Neural cell (in vitro differentiated cells): ENCODE measurements at regions not wholly inside any gene's neighbourhood (a gene's known extent, or its start where the extent isn't known, plus 50 kb on each side); places are given as distances from the start of the nearest gene placed in this dataset.

ENCODE experiments used
- H2AFZ ChIP-seq: fragments of 200-600, 300-800 bp; sonication (generic), shearing (Covaris generic); 2 replicates; pipeline ENCODE4 v1.6.0; 2014; ENCODE audit warnings: low read depth, mild to moderate bottlenecking, antibody characterized with exemption, low read length, moderate library complexity
- H3F3A ChIP-seq: fragments of 200-600 bp; shearing (Covaris generic); 2 replicates; pipeline ENCODE4 v1.6.1; 2016; ENCODE audit warnings: mild to moderate bottlenecking, moderate library complexity, mixed read lengths, antibody characterized with exemption, low read length; ENCODE audit not compliant: insufficient read depth, poor library complexity, severe bottlenecking
- H3K27ac ChIP-seq: fragments of 200-600, 300-800 bp; sonication (generic), shearing (Covaris generic); 2 replicates; pipeline ENCODE4 v1.5.1; 2014; ENCODE audit warnings: mild to moderate bottlenecking, low read length, moderate library complexity
- H3K27me3 ChIP-seq: fragments of 300-800, 200-600 bp; sonication (generic), shearing (Covaris generic); 2 replicates; pipeline ENCODE4 v1.6.0; 2014; ENCODE audit warnings: mild to moderate bottlenecking, low read depth, low read length, moderate library complexity; ENCODE audit not compliant: insufficient read depth
- H3K36me3 ChIP-seq: fragments of 300-800, 200-600 bp; sonication (generic), shearing (Covaris generic); 2 replicates; pipeline ENCODE4 v1.5.1; 2014; ENCODE audit warnings: mild to moderate bottlenecking, antibody characterized with exemption, low read length, moderate library complexity; ENCODE audit not compliant: insufficient read depth
- H3K4me2 ChIP-seq: fragments of 300-800, 200-600 bp; sonication (generic), shearing (Covaris generic); 2 replicates; pipeline ENCODE4 v1.6.0; 2014; ENCODE audit warnings: mild to moderate bottlenecking, low read length
- H3K4me3 ChIP-seq: fragments of 300-800, 200-600 bp; sonication (generic), shearing (Covaris generic); 2 replicates; pipeline ENCODE4 v1.5.1; 2014; ENCODE audit warnings: mild to moderate bottlenecking, low read length, moderate library complexity
- H3K79me2 ChIP-seq: fragments of 200-600 bp; shearing (Covaris generic); replicated peaks from 2 replicates; pipeline ENCODE4 v1.6.0; 2014; ENCODE audit warnings: mild to moderate bottlenecking, low read length, moderate library complexity; ENCODE audit not compliant: insufficient read depth
- H3K9ac ChIP-seq: fragments of 300-800, 200-600 bp; sonication (generic), shearing (Covaris generic); 2 replicates; pipeline ENCODE4 v1.6.1; 2016; ENCODE audit warnings: mild to moderate bottlenecking, low read length, mixed read lengths
- H3K9me2 ChIP-seq: fragments of 200-600 bp; shearing (Covaris generic); 2 replicates; pipeline ENCODE4 v1.6.1; 2016; ENCODE audit warnings: mild to moderate bottlenecking, low read length, mixed read lengths; ENCODE audit not compliant: insufficient read depth
- H3K9me3 ChIP-seq: fragments of 200-600, 300-800 bp; sonication (generic), shearing (Covaris generic); 2 replicates; pipeline ENCODE4 v1.6.1; 2016; ENCODE audit warnings: mild to moderate bottlenecking, mixed run types, low read length, moderate library complexity, mixed read lengths
- H4K20me1 ChIP-seq: fragments of 200-600 bp; shearing (Covaris generic); 2 replicates; pipeline ENCODE4 v1.6.1; 2016; ENCODE audit warnings: mild to moderate bottlenecking, mixed run types; ENCODE audit not compliant: insufficient read depth
- EP300 ChIP-seq: fragments of 450-650 bp; conservative IDR thresholded peaks from 2 replicates; pipeline ENCODE4 v1.6.1; 2014; ENCODE audit warnings: antibody characterized with exemption, mild to moderate bottlenecking, moderate library complexity; ENCODE audit not compliant: poor library complexity, severe bottlenecking
- EZH2 ChIP-seq: fragments of 200-600, 300-800 bp; shearing (Covaris generic), sonication (generic); IDR thresholded peaks from 2 replicates; pipeline ENCODE4 v1.6.1; 2014; ENCODE audit warnings: antibody characterized with exemption, low read length, borderline replicate concordance, mild to moderate bottlenecking; ENCODE audit not compliant: insufficient read depth, poor library complexity, severe bottlenecking
- MXI1 ChIP-seq: fragments of 450-650 bp; conservative IDR thresholded peaks from 2 replicates; pipeline ENCODE4 v1.6.1; 2014; ENCODE audit warnings: antibody characterized with exemption, mild to moderate bottlenecking; ENCODE audit not compliant: poor library complexity, severe bottlenecking
- POLR2AphosphoS5 ChIP-seq: IDR thresholded peaks from 2 replicates; pipeline ENCODE4 v1.6.1; 2012
- RAD21 ChIP-seq: fragments of 450-650 bp; conservative IDR thresholded peaks from 2 replicates; pipeline ENCODE4 v1.6.1; 2014; ENCODE audit warnings: antibody characterized with exemption, mild to moderate bottlenecking, moderate library complexity
- SMC3 ChIP-seq: fragments of 450-650 bp; conservative IDR thresholded peaks from 2 replicates; pipeline ENCODE4 v1.6.1; 2014; ENCODE audit warnings: antibody characterized with exemption, mild to moderate bottlenecking, moderate library complexity; ENCODE audit not compliant: poor library complexity
- TAF1 ChIP-seq: IDR thresholded peaks from 2 replicates; pipeline ENCODE4 v1.6.1; 2012; ENCODE audit warnings: low read depth
- TF ChIP-seq, protein P1 (sequence below): IDR thresholded peaks from 2 replicates; pipeline ENCODE4 v1.6.1; 2012; ENCODE audit warnings: borderline replicate concordance
- TF ChIP-seq, protein P2 (sequence below): fragments of 450-650 bp; IDR thresholded peaks from 2 replicates; pipeline ENCODE4 v1.5.1; 2014; ENCODE audit warnings: antibody characterized with exemption, mild to moderate bottlenecking, moderate library complexity; ENCODE audit not compliant: poor library complexity, severe bottlenecking

DNA sequence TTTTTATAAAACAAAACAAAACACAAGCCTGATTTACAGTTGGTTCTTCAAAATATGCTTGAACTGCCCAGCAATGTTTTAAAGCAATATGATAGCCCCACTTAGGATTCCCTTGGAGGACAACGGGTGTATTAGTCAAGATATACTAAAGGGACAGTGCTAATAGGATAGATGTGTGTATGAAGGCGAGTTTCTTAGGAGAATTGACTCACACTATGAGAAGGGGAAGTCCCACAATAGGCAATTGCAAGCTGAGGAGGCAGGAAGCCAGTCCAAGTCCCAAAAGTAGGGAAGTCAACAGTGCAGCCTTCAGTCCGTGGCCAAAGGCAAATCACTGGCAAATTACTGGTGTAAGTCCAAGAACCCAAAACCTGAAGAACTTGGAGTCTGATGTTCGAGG, 167.9 kb downstream of the CBLN2 start:
- no peak overlapping the region for H3K4me3 ChIP-seq
- TF ChIP-seq SMC3 (no peak), TAF1 (no peak), MXI1 (no peak)
- TF ChIP-seq, protein P1, sequence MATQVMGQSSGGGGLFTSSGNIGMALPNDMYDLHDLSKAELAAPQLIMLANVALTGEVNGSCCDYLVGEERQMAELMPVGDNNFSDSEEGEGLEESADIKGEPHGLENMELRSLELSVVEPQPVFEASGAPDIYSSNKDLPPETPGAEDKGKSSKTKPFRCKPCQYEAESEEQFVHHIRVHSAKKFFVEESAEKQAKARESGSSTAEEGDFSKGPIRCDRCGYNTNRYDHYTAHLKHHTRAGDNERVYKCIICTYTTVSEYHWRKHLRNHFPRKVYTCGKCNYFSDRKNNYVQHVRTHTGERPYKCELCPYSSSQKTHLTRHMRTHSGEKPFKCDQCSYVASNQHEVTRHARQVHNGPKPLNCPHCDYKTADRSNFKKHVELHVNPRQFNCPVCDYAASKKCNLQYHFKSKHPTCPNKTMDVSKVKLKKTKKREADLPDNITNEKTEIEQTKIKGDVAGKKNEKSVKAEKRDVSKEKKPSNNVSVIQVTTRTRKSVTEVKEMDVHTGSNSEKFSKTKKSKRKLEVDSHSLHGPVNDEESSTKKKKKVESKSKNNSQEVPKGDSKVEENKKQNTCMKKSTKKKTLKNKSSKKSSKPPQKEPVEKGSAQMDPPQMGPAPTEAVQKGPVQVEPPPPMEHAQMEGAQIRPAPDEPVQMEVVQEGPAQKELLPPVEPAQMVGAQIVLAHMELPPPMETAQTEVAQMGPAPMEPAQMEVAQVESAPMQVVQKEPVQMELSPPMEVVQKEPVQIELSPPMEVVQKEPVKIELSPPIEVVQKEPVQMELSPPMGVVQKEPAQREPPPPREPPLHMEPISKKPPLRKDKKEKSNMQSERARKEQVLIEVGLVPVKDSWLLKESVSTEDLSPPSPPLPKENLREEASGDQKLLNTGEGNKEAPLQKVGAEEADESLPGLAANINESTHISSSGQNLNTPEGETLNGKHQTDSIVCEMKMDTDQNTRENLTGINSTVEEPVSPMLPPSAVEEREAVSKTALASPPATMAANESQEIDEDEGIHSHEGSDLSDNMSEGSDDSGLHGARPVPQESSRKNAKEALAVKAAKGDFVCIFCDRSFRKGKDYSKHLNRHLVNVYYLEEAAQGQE: no peak
- H3K9ac ChIP-seq: no peak overlapping the region
- H3K9me2 ChIP-seq: no peaks in the 10 kb centered on the region
- H3K27me3 ChIP-seq: no peaks in the 10 kb centered on the region
- H4K20me1 ChIP-seq: no peaks in the 10 kb centered on the region
- no peaks in the 10 kb centered on the region for H3K36me3 ChIP-seq
- H3K4me2 ChIP-seq: no peak overlapping the region
- no peak overlapping the region for H2AFZ ChIP-seq
- H3K79me2 ChIP-seq: no peaks in the 10 kb centered on the region
- no peak overlapping the region for H3K27ac ChIP-seq
- no peaks in the 10 kb centered on the region for H3K9me3 ChIP-seq
- no peaks in the 10 kb centered on the region for H3F3A ChIP-seq

DNA sequence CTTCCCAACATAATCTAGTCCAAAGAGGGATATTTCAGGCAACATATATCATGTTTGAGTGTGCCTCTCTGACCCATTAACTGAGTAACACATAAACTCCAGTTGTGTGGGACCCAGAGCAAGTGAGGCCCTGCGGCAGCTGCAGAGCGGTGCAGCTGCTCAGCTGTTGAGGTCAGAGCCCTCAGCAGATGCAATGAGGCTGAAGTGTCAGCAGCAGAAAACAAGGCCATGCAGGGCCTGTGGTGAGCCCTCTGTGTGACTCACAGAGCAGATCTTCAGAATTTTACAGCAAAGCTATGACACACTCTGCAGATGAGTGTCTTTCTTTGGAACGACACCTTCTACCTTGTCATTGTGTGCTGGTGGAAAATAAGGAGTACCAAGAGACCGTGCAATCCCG, 168.5 kb downstream of the CBLN2 start:
- no peak overlapping the region for H2AFZ ChIP-seq
- no peak overlapping the region for H3K4me2 ChIP-seq
- no peak for TF ChIP-seq EP300
- TF ChIP-seq MXI1: no peak
- TF ChIP-seq, protein P1: no peak
- no peak for TF ChIP-seq EZH2
- TF ChIP-seq, protein P2, sequence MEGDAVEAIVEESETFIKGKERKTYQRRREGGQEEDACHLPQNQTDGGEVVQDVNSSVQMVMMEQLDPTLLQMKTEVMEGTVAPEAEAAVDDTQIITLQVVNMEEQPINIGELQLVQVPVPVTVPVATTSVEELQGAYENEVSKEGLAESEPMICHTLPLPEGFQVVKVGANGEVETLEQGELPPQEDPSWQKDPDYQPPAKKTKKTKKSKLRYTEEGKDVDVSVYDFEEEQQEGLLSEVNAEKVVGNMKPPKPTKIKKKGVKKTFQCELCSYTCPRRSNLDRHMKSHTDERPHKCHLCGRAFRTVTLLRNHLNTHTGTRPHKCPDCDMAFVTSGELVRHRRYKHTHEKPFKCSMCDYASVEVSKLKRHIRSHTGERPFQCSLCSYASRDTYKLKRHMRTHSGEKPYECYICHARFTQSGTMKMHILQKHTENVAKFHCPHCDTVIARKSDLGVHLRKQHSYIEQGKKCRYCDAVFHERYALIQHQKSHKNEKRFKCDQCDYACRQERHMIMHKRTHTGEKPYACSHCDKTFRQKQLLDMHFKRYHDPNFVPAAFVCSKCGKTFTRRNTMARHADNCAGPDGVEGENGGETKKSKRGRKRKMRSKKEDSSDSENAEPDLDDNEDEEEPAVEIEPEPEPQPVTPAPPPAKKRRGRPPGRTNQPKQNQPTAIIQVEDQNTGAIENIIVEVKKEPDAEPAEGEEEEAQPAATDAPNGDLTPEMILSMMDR: no peak
- TF ChIP-seq POLR2AphosphoS5: no peak
- TF ChIP-seq RAD21: no peak
- no peak for TF ChIP-seq TAF1
- TF ChIP-seq SMC3: no peak
- no peaks in the 10 kb centered on the region for H3K27me3 ChIP-seq
- no peaks in the 10 kb centered on the region for H3F3A ChIP-seq
- no peaks in the 10 kb centered on the region for H3K79me2 ChIP-seq
- no peak overlapping the region for H3K9ac ChIP-seq
- H3K9me3 ChIP-seq: no peaks in the 10 kb centered on the region
- H3K36me3 ChIP-seq: no peaks in the 10 kb centered on the region
- no peak overlapping the region for H3K4me3 ChIP-seq
- no peaks in the 10 kb centered on the region for H4K20me1 ChIP-seq
- H3K27ac ChIP-seq: no peak overlapping the region
- no peaks in the 10 kb centered on the region for H3K9me2 ChIP-seq
